SJSA1 (cell line): ENCODE measurements at regions not wholly inside any gene's neighbourhood (a gene's known extent, or its start where the extent isn't known, plus 50 kb on each side); places are given as distances from the start of the nearest gene placed in this dataset.

Source experiments
- DNase-seq, 2 experiments: peaks; one replicate each; pipeline ENCODE4 v3.0.0-alpha.2; 2015 to 2020; ENCODE audit warnings: low spot score in 2 of 2, low read depth in 1 of 2
- H3K27ac ChIP-seq: fragments of 250-450 bp; sonication (Bioruptor Pico); 2 replicates; pipeline ENCODE4 v1.5.1; 2020; ENCODE audit warnings: mild to moderate bottlenecking, moderate library complexity
- H3K27me3 ChIP-seq: fragments of 250-450 bp; sonication (Bioruptor Pico); replicated peaks from 2 replicates; pipeline ENCODE4 v1.5.1; 2020; ENCODE audit warnings: mild to moderate bottlenecking, moderate library complexity
- H3K36me3 ChIP-seq: fragments of 250-450 bp; sonication (Bioruptor Pico); 2 replicates; pipeline ENCODE4 v1.5.1; 2020; ENCODE audit warnings: mild to moderate bottlenecking
- H3K4me1 ChIP-seq: fragments of 250-450 bp; sonication (Bioruptor Pico); replicated peaks from 2 replicates; pipeline ENCODE4 v1.6.1; 2021; ENCODE audit warnings: mild to moderate bottlenecking
- H3K4me3 ChIP-seq: fragments of 250-450 bp; sonication (Bioruptor Pico); 2 replicates; pipeline ENCODE4 v1.5.1; 2020; ENCODE audit warnings: mild to moderate bottlenecking
- H3K9me3 ChIP-seq: fragments of 250-450 bp; sonication (Bioruptor Pico); replicated peaks from 2 replicates; pipeline ENCODE4 v1.5.1; 2020; ENCODE audit warnings: mild to moderate bottlenecking

- 0 out of 2 replicates have a peak, but pooled peaks cover 5% of the 10 kb centered on the region for H3K9me3 ChIP-seq
- no peaks in the 10 kb centered on the region for H3K4me1 ChIP-seq
- no peak overlapping the region for H3K4me3 ChIP-seq
- no peak for DNase-seq
- no peaks in the 10 kb centered on the region for H3K36me3 ChIP-seq
- no peaks in the 10 kb centered on the region for H3K27me3 ChIP-seq
- H3K27ac ChIP-seq = no peak overlapping the region
Observed at GRCh38 chr6:164528539-164528938, 780.9 kb downstream of the C6orf118 start.

GRCh38 chr6:164523087-164523654 is 786.2 kb downstream of the C6orf118 start:
- Histone ChIP-seq H3K27ac (no peak overlapping the region), H3K27me3 (no peaks in the 10 kb centered on the region), H3K4me1 (no peaks in the 10 kb centered on the region), H3K4me3 (no peak overlapping the region), H3K36me3 (no peaks in the 10 kb centered on the region), H3K9me3 (peaks cover 3% of the 10 kb centered on the region; the same call in 1 of the 2 replicates)
- DNase-seq = no peak

GRCh38 chr6:164520916-164521315 is 788.5 kb downstream of the C6orf118 start:
- Histone ChIP-seq H3K9me3 (peaks cover 3% of the 10 kb centered on the region; the same call in 1 of the 2 replicates), H3K27ac (no peak overlapping the region), H3K4me3 (no peak overlapping the region), H3K27me3 (no peaks in the 10 kb centered on the region), H3K4me1 (no peaks in the 10 kb centered on the region), H3K36me3 (no peaks in the 10 kb centered on the region)
- DNase-seq = no peak

GRCh38 chr6:164507206-164507940 is 802.0 kb downstream of the C6orf118 start:
- Histone ChIP-seq H3K27ac (no peak overlapping the region), H3K36me3 (no peaks in the 10 kb centered on the region), H3K27me3 (no peaks in the 10 kb centered on the region), H3K9me3 (0 out of 2 replicates have a peak, but pooled peaks cover 3% of the 10 kb centered on the region), H3K4me1 (no peaks in the 10 kb centered on the region), H3K4me3 (no peak overlapping the region)
- DNase-seq = no peak

GRCh38 chr6:164505425-164505824 is 804.0 kb downstream of the C6orf118 start:
- Histone ChIP-seq H3K4me1 (no peaks in the 10 kb centered on the region), H3K9me3 (0 out of 2 replicates have a peak, but pooled peaks cover 3% of the 10 kb centered on the region), H3K27me3 (no peaks in the 10 kb centered on the region), H3K27ac (no peak overlapping the region), H3K36me3 (no peaks in the 10 kb centered on the region), H3K4me3 (no peak overlapping the region)
- DNase-seq = no peak

GRCh38 chr6:164502833-164503232 is 806.6 kb downstream of the C6orf118 start:
- no peaks in the 10 kb centered on the region for H3K4me1 ChIP-seq
- H3K36me3 ChIP-seq = no peaks in the 10 kb centered on the region
- no peak overlapping the region for H3K27ac ChIP-seq
- no peaks in the 10 kb centered on the region for H3K27me3 ChIP-seq
- DNase-seq = no peak
- H3K4me3 ChIP-seq = no peak overlapping the region
- 0 out of 2 replicates have a peak, but pooled peaks cover 3% of the 10 kb centered on the region for H3K9me3 ChIP-seq

- Histone ChIP-seq H3K4me1 (no peaks in the 10 kb centered on the region), H3K27ac (no peak overlapping the region), H3K36me3 (no peaks in the 10 kb centered on the region), H3K9me3 (no peaks in the 10 kb centered on the region), H3K27me3 (no peaks in the 10 kb centered on the region), H3K4me3 (no peak overlapping the region)
- DNase-seq = no peak
Observed at GRCh38 chr6:164495882-164496495, 813.4 kb downstream of the C6orf118 start.

- Histone ChIP-seq H3K27ac (no peak overlapping the region), H3K27me3 (no peaks in the 10 kb centered on the region), H3K4me1 (no peaks in the 10 kb centered on the region), H3K9me3 (no peaks in the 10 kb centered on the region), H3K4me3 (no peak overlapping the region), H3K36me3 (no peaks in the 10 kb centered on the region)
- no peak for DNase-seq
Observed at GRCh38 chr6:164478426-164478825, 831.0 kb downstream of the C6orf118 start.

GRCh38 chr6:164477790-164478189 is 831.6 kb downstream of the C6orf118 start:
- no peaks in the 10 kb centered on the region for H3K9me3 ChIP-seq
- no peaks in the 10 kb centered on the region for H3K4me1 ChIP-seq
- no peaks in the 10 kb centered on the region for H3K27me3 ChIP-seq
- H3K27ac ChIP-seq = no peak overlapping the region
- DNase-seq = no peak
- no peak overlapping the region for H3K4me3 ChIP-seq
- no peaks in the 10 kb centered on the region for H3K36me3 ChIP-seq

GRCh38 chr6:164477101-164477500 is 832.3 kb downstream of the C6orf118 start:
- no peak for DNase-seq
- H3K36me3 ChIP-seq = no peaks in the 10 kb centered on the region
- no peaks in the 10 kb centered on the region for H3K27me3 ChIP-seq
- no peaks in the 10 kb centered on the region for H3K4me1 ChIP-seq
- H3K4me3 ChIP-seq = no peak overlapping the region
- no peak overlapping the region for H3K27ac ChIP-seq
- no peaks in the 10 kb centered on the region for H3K9me3 ChIP-seq

GRCh38 chr6:164469276-164469949 is 840.0 kb downstream of the C6orf118 start:
- no peak for DNase-seq
- Histone ChIP-seq H3K9me3 (0 out of 2 replicates have a peak, but pooled peaks cover 3% of the 10 kb centered on the region), H3K4me3 (no peak overlapping the region), H3K27ac (no peak overlapping the region), H3K36me3 (no peaks in the 10 kb centered on the region), H3K4me1 (no peaks in the 10 kb centered on the region), H3K27me3 (no peaks in the 10 kb centered on the region)

- Histone ChIP-seq H3K9me3 (no peaks in the 10 kb centered on the region), H3K4me3 (no peak overlapping the region), H3K36me3 (no peaks in the 10 kb centered on the region), H3K27ac (no peak overlapping the region), H3K4me1 (no peaks in the 10 kb centered on the region), H3K27me3 (no peaks in the 10 kb centered on the region)
- no peak for DNase-seq
Observed at GRCh38 chr6:164455835-164456234, 853.6 kb downstream of the C6orf118 start.

- Histone ChIP-seq H3K4me3 (no peak overlapping the region), H3K27me3 (no peaks in the 10 kb centered on the region), H3K36me3 (no peaks in the 10 kb centered on the region), H3K9me3 (no peaks in the 10 kb centered on the region), H3K4me1 (no peaks in the 10 kb centered on the region), H3K27ac (no peak overlapping the region)
- no peak for DNase-seq
Observed at GRCh38 chr6:164453835-164454234, 855.6 kb downstream of the C6orf118 start.

GRCh38 chr6:164442572-164442971 is 866.8 kb downstream of the C6orf118 start:
- Histone ChIP-seq H3K4me1 (no peaks in the 10 kb centered on the region), H3K27me3 (no peaks in the 10 kb centered on the region), H3K4me3 (no peak overlapping the region), H3K27ac (no peak overlapping the region), H3K9me3 (0 out of 2 replicates have a peak, but pooled peaks cover 4% of the 10 kb centered on the region), H3K36me3 (no peaks in the 10 kb centered on the region)
- DNase-seq = no peak
